ES-I3 (cell line): ENCODE measurements at regions not wholly inside any gene's neighbourhood (a gene's known extent, or its start where the extent isn't known, plus 50 kb on each side); places are given as distances from the start of the nearest gene placed in this dataset.

ENCODE experiments used
- H3K36me3 ChIP-seq: 2 replicates; pipeline ENCODE4 v1.6.1; 2013; ENCODE audit warnings: mild to moderate bottlenecking, low read length, control low read depth, moderate library complexity; ENCODE audit not compliant: insufficient read depth
- H3K4me1 ChIP-seq: 2 replicates; pipeline ENCODE4 v1.6.1; 2013; ENCODE audit warnings: mild to moderate bottlenecking, control low read depth, low read length; ENCODE audit not compliant: insufficient read depth
- H3K9ac ChIP-seq: 2 replicates; pipeline ENCODE4 v1.6.1; 2013; ENCODE audit warnings: low read depth, mild to moderate bottlenecking, low read length, moderate library complexity
- H3K9me3 ChIP-seq: 2 replicates; pipeline ENCODE4 v1.6.1; 2013; ENCODE audit warnings: mild to moderate bottlenecking, low read length, moderate library complexity; ENCODE audit not compliant: control insufficient read depth, insufficient read depth

GRCh38 chr14:104439625-104440024, 139.9 kb upstream of the C14orf180 start:
- Histone ChIP-seq H3K4me1 (peaks cover 18% of the 10 kb centered on the region; the same call in 1 of the 2 replicates), H3K9me3 (no peaks in the 10 kb centered on the region), H3K36me3 (no peaks in the 10 kb centered on the region), H3K9ac (no peak overlapping the region)

GRCh38 chr14:104440297-104440956, 139.1 kb upstream of the C14orf180 start:
- no peaks in the 10 kb centered on the region for H3K9me3 ChIP-seq
- H3K4me1 ChIP-seq = peaks cover 18% of the 10 kb centered on the region; the same call in 1 of the 2 replicates
- no peak overlapping the region for H3K9ac ChIP-seq

GRCh38 chr14:104441275-104442106, 138.1 kb upstream of the C14orf180 start:
- Histone ChIP-seq H3K36me3 (no peaks in the 10 kb centered on the region), H3K9ac (no peak overlapping the region), H3K4me1 (peaks cover 8% of the 10 kb centered on the region; the same call in 1 of the 2 replicates), H3K9me3 (no peaks in the 10 kb centered on the region)

More at GRCh38 chr14:104440297-104440956, 139.1 kb upstream of the C14orf180 start:
- no peaks in the 10 kb centered on the region for H3K36me3 ChIP-seq

- no peaks in the 10 kb centered on the region for H3K9me3 ChIP-seq
- peaks cover 2% of the 10 kb centered on the region; the same call in 1 of the 2 replicates for H3K4me1 ChIP-seq
- H3K9ac ChIP-seq = no peak overlapping the region
- no peaks in the 10 kb centered on the region for H3K36me3 ChIP-seq
Observed at GRCh38 chr14:104442107-104442551, 137.4 kb upstream of the C14orf180 start.

GRCh38 chr14:104442631-104443390, 136.8 kb upstream of the C14orf180 start:
- Histone ChIP-seq H3K36me3 (no peaks in the 10 kb centered on the region), H3K4me1 (no peaks in the 10 kb centered on the region), H3K9ac (no peak overlapping the region), H3K9me3 (no peaks in the 10 kb centered on the region)

- Histone ChIP-seq H3K4me1 (no peaks in the 10 kb centered on the region), H3K9ac (no peak overlapping the region), H3K9me3 (no peaks in the 10 kb centered on the region), H3K36me3 (no peaks in the 10 kb centered on the region; the same call in 1 of the 2 replicates)
Observed at GRCh38 chr14:104443391-104444158, 136.0 kb upstream of the C14orf180 start.

GRCh38 chr14:104444159-104445030, 135.2 kb upstream of the C14orf180 start:
- H3K36me3 ChIP-seq = no peaks in the 10 kb centered on the region; the same call in 1 of the 2 replicates
- no peaks in the 10 kb centered on the region for H3K9me3 ChIP-seq
- no peaks in the 10 kb centered on the region for H3K4me1 ChIP-seq
- H3K9ac ChIP-seq = no peak overlapping the region

GRCh38 chr14:104445086-104445485, 134.5 kb upstream of the C14orf180 start:
- Histone ChIP-seq H3K4me1 (no peaks in the 10 kb centered on the region), H3K9ac (no peak overlapping the region), H3K36me3 (no peaks in the 10 kb centered on the region; the same call in 1 of the 2 replicates), H3K9me3 (no peaks in the 10 kb centered on the region)

GRCh38 chr14:104445832-104446381, 133.7 kb upstream of the C14orf180 start:
- no peaks in the 10 kb centered on the region for H3K4me1 ChIP-seq
- no peak overlapping the region for H3K9ac ChIP-seq
- H3K9me3 ChIP-seq = no peaks in the 10 kb centered on the region
- no peaks in the 10 kb centered on the region; the same call in 1 of the 2 replicates for H3K36me3 ChIP-seq

GRCh38 chr14:104446611-104447010, 133.0 kb upstream of the C14orf180 start:
- no peaks in the 10 kb centered on the region; the same call in 1 of the 2 replicates for H3K36me3 ChIP-seq
- no peak overlapping the region for H3K9ac ChIP-seq
- H3K9me3 ChIP-seq = no peaks in the 10 kb centered on the region
- no peaks in the 10 kb centered on the region for H3K4me1 ChIP-seq

GRCh38 chr14:104447750-104448149, 131.8 kb upstream of the C14orf180 start:
- no peaks in the 10 kb centered on the region for H3K4me1 ChIP-seq
- H3K9ac ChIP-seq = no peak overlapping the region
- H3K36me3 ChIP-seq = no peaks in the 10 kb centered on the region; the same call in 1 of the 2 replicates
- H3K9me3 ChIP-seq = no peaks in the 10 kb centered on the region

- no peaks in the 10 kb centered on the region; the same call in 1 of the 2 replicates for H3K36me3 ChIP-seq
Observed at GRCh38 chr14:104448321-104448720, 131.2 kb upstream of the C14orf180 start.

GRCh38 chr14:104448721-104449120, 130.8 kb upstream of the C14orf180 start:
- Histone ChIP-seq H3K36me3 (no peaks in the 10 kb centered on the region; the same call in 1 of the 2 replicates), H3K9ac (no peak overlapping the region), H3K4me1 (no peaks in the 10 kb centered on the region), H3K9me3 (no peaks in the 10 kb centered on the region)

More at GRCh38 chr14:104448321-104448720, 131.2 kb upstream of the C14orf180 start:
- no peaks in the 10 kb centered on the region for H3K9me3 ChIP-seq
- no peak overlapping the region for H3K9ac ChIP-seq
- H3K4me1 ChIP-seq = no peaks in the 10 kb centered on the region
